ENCODE measurements at regions not wholly inside any gene's neighbourhood (a gene's known extent, or its start where the extent isn't known, plus 50 kb on each side); places are given as distances from the start of the nearest gene placed in this dataset.
"Not testable (repeated sequence)": the region's sequence is repeated elsewhere in the genome, so short reads cannot be mapped to it uniquely, and the experiment has no call there.

DNA sequence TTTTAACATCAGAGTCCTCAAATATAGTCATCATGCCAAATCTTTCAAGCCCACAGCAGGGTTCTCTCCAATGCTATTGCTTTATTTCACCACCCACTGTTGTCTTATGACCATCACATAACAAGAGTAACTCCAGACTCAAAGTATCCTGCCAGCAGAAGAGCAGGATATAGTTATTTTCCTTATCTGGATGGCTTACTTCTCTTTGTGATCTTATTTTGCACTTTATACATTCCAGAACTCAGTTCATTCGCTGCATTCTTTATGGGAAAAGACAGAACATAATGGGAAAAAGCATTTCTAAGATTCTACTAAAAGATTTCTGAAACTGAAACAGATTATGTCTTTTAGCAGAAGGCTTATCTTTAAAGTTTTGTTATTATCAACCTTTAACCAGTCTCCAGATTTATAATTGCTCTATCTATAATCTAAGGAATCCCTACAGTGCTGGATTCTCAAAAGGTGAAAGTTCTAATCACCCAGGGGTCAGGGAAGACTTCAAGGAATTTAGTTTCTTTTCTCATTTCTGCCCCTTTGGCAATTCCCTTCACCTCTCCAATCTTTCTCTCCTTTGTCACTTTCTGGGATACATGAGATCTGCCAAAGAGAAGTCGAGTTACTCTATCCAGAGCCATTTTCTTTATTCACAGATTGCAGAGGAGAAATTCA lies 190.4 kb downstream of the TPBG start:
- DNase-seq (ENCODE audit: low spot score in 2 of 2), result no peak
- 60% methylated on average over 2 of the region's 2 CpGs for WGBS
- Histone ChIP-seq H3K36me3 (no peaks in the 10 kb centered on the region), H3K27ac (no peak overlapping the region), H3K4me3 (no peak overlapping the region), H3K27me3 (no peaks in the 10 kb centered on the region), H3K9me3 (no peaks in the 10 kb centered on the region), H3K4me1 (no peaks in the 10 kb centered on the region)
- no peak for TF ChIP-seq POLR2A (IDR thresholded peaks at IDR 0.05)
- TF ChIP-seq, protein P1, sequence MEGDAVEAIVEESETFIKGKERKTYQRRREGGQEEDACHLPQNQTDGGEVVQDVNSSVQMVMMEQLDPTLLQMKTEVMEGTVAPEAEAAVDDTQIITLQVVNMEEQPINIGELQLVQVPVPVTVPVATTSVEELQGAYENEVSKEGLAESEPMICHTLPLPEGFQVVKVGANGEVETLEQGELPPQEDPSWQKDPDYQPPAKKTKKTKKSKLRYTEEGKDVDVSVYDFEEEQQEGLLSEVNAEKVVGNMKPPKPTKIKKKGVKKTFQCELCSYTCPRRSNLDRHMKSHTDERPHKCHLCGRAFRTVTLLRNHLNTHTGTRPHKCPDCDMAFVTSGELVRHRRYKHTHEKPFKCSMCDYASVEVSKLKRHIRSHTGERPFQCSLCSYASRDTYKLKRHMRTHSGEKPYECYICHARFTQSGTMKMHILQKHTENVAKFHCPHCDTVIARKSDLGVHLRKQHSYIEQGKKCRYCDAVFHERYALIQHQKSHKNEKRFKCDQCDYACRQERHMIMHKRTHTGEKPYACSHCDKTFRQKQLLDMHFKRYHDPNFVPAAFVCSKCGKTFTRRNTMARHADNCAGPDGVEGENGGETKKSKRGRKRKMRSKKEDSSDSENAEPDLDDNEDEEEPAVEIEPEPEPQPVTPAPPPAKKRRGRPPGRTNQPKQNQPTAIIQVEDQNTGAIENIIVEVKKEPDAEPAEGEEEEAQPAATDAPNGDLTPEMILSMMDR (IDR thresholded peaks at IDR 0.05), result no peak
- TF ChIP-seq POLR2AphosphoS5 (IDR thresholded peaks at IDR 0.05), result no peak
- no peak for TF ChIP-seq EP300 (IDR thresholded peaks at IDR 0.05)

GRCh38 chr6:82554666-82555065 lies 191.0 kb downstream of the TPBG start:
- Histone ChIP-seq H3K9me3 (no peaks in the 10 kb centered on the region), H3K27me3 (no peaks in the 10 kb centered on the region), H3K27ac (no peak overlapping the region), H3K4me3 (no peak overlapping the region), H3K4me1 (no peaks in the 10 kb centered on the region), H3K36me3 (no peaks in the 10 kb centered on the region)
- no peak for DNase-seq (ENCODE audit: low spot score in 2 of 2)
- 56% methylated on average over 1 of the region's 1 CpG for WGBS
- TF ChIP-seq POLR2AphosphoS5 (IDR thresholded peaks at IDR 0.05), result no peak
- TF ChIP-seq, protein P1 (IDR thresholded peaks at IDR 0.05), result no peak
- TF ChIP-seq POLR2A (IDR thresholded peaks at IDR 0.05), result no peak
- no peak for TF ChIP-seq EP300 (IDR thresholded peaks at IDR 0.05)

DNA sequence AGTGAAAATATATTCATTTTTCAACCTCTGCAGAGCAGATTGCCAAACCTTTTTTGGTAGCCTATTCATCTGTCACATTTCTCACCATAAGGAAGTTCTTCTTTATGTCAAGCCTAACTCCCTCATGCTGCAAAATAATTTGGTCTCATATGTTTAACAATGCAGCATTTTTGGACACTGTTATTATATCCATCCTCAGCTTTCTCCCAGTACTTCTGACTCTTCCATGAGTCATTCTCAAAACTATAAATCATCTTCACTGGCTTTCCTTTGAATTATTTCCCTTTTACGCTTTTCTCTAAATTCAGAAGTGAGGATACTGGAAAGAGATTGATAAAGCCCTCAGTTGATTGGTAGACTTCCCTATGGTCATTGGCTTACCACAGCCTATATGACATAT lies 192.2 kb downstream of the TPBG start:
- no peaks in the 10 kb centered on the region for H3K4me1 ChIP-seq
- no peak overlapping the region for H3K4me3 ChIP-seq
- DNase-seq (ENCODE audit: low spot score in 2 of 2), result no peak
- no peaks in the 10 kb centered on the region for H3K36me3 ChIP-seq
- WGBS, result 79% methylated on average over 1 of the region's 1 CpG
- no peak for TF ChIP-seq POLR2AphosphoS5 (IDR thresholded peaks at IDR 0.05)
- TF ChIP-seq, protein P1 (IDR thresholded peaks at IDR 0.05), result no peak
- no peak for TF ChIP-seq POLR2A (IDR thresholded peaks at IDR 0.05)
- no peak for TF ChIP-seq EP300 (IDR thresholded peaks at IDR 0.05)
- no peaks in the 10 kb centered on the region for H3K27me3 ChIP-seq
- H3K9me3 ChIP-seq, result no peaks in the 10 kb centered on the region
- no peak overlapping the region for H3K27ac ChIP-seq

DNA sequence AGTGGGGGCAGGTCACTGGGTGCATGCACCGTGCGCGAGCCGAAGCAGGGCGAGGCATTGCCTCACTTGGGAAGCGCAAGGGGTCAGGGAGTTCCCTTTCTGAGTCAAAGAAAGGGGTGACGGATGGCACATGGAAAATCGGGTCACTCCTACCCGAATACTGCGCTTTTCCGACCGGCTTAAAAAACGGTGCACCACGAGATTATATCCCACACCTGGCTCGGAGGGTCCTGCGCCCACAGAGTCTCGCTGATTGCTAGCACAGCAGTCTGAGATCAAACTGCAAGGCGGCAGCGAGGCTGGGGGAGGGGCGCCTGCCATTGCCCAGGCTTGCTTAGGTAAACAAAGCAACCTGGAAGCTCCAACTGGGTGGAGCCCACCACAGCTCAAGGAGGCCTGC lies 194.9 kb downstream of the TPBG start:
- H3K36me3 ChIP-seq; H3K27ac ChIP-seq; H3K4me3 ChIP-seq; DNase-seq (ENCODE audit: low spot score in 2 of 2); H3K4me1 ChIP-seq; H3K27me3 ChIP-seq; H3K9me3 ChIP-seq: not testable (repeated sequence)
- WGBS, result 91% methylated on average over 13 of the region's 20 CpGs

DNA sequence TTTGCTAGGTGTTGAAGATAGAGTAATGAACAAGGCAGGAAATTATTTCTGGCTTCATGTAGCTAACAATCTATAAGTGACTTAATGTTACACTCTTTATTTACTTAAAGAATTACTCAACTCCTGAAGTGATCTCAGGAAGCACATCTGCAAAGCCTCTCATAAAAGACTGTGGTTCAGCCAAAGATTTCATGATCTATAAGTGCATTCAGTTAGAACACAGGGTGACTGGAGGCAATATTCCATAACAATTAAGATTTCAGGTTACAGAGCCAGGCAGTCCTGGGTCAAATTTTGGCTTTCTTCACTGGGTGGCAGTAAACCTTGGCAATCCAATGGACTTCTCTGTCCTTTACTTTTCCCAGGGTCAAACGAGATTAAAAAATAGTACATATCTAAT lies 204.0 kb downstream of the TPBG start:
- Histone ChIP-seq H3K27me3 (no peaks in the 10 kb centered on the region), H3K36me3 (no peaks in the 10 kb centered on the region), H3K4me1 (no peaks in the 10 kb centered on the region), H3K9me3 (no peaks in the 10 kb centered on the region), H3K4me3 (no peak overlapping the region), H3K27ac (no peak overlapping the region)
- no peak for TF ChIP-seq POLR2AphosphoS5 (IDR thresholded peaks at IDR 0.05)
- no peak for TF ChIP-seq EP300 (IDR thresholded peaks at IDR 0.05)
- TF ChIP-seq, protein P1 (IDR thresholded peaks at IDR 0.05), result no peak
- no peak for TF ChIP-seq POLR2A (IDR thresholded peaks at IDR 0.05)
- DNase-seq (ENCODE audit: low spot score in 2 of 2), result no peak
- WGBS, result 62% methylated on average over 1 of the region's 1 CpG

Data from suprapubic skin (tissue), 4 donors.